Middle frontal gyrus (tissue), 1 donor: ENCODE measurements at regions not wholly inside any gene's neighbourhood (a gene's known extent, or its start where the extent isn't known, plus 50 kb on each side); places are given as distances from the start of the nearest gene placed in this dataset.

Source experiments
- DNase-seq: peaks from one replicate; pipeline ENCODE4 v3.0.0-alpha.2; 2015; ENCODE audit warnings: low spot score; ENCODE audit errors: extremely low spot score

DNA sequence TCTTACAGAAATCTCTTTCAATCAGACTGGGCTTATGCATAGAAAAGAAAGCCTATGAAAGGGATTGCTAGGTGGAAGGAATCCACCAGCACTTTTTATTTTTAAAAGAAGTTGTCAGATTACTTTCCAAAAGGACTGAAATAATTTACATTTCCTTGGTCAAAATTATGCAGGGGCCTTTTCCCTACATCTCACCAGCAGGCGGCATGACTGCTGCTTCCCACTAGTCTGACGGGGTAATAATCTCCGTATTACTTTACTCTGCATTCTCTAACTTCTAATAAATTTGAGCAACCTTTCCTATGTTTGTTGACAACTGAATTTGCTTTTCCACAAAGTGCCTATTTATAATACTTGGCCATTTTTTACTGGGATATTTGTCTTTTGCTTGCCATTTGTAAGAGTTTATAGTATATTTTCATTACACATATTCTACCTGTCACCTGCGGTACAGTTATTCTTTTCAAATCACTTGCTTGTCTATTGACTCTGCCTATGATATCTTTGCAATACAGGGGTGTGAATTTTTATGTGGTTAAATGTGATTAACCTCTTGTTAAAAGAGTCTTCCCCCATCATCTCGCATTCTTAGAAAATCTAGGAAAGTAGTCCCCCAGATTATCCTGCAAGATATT is 51.9 kb upstream of the USP47 start:
- DNase-seq = no peak

DNA sequence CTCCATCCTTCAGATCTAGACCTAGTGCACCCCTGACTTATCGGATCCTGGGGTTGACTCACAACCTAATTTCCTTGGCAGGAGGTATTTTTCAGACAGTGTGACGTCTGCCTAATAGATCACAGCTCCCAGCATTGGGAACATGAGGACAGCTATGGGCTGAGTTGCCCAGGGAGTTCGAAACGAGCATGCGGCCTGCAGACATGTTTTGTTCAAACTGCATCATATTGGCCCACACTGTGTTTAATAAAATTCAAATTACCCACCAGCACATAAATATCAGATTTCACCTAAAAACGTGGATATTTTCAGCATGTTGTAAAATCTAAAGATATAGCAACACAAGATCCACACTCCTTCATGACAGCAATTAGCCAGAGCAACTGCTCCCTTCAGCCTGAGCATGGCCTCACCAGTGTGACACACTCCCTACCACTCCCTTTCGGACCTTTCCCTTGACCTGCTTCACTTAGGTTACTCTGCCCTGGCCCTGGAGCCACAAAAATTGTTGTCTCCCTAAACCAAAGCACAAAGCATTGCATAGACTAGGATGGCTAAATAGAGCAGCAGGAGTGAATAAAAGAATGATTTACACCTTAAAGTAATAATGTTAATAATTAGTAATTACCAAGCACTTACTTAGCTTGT is 53.6 kb upstream of the USP47 start:
- DNase-seq = no peak

GRCh38 chr11:11787305-11788062 is 54.3 kb upstream of the USP47 start:
- peak; percentile 60 for DNase-seq

GRCh38 chr11:11786771-11787170 is 55.0 kb upstream of the USP47 start:
- no peak for DNase-seq

- DNase-seq = no peak
Measured at GRCh38 chr11:11786234-11786633, 55.5 kb upstream of the USP47 start.

DNA sequence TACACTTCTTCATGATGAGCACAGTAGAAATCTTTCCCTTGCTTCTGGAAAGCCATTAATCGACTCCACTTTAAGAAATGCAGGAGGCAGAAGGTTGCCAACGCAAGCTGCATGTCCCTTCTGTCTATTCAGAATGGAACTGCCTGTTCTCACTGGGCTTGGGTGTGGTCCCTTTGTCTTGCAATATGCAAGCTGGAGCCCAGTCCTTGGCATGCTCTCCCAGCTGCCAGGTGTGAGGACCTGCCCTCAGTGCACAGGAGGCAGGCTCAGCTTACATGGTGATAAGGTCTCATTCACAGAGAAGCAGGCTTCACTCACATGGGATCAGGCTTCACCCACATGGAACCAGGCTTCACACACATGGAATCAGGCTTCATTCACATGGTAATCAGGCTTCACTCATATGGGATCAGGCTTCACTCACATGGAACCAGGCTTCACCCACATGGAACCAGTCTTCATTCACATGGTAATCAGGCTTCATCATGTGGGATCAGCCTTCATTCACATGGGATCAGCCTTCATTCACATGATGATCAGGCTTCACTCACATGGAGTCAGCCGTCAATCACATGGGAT is 59.2 kb upstream of the USP47 start:
- no peak for DNase-seq

DNA sequence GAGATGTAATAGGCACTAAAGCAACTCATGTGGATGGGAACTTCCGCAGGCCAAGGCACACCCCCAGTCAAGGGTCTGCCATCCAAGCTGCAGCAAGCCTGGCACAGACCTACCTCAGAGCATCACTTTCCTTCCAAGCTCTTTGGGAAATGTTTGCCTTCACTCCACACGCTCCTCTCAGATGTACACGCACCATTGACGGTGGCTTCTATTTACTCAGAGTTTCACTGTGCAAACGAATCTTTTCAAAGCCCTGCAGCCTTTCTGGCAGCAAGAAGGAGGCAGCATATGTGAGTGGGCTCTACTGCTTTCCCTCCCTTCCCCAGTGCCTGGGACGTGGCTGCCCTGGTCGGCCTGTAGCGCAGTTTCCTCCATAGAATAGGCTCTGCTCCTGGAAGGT is 60.9 kb upstream of the USP47 start:
- no peak for DNase-seq

GRCh38 chr11:11779975-11780374 is 61.8 kb upstream of the USP47 start:
- no peak for DNase-seq

GRCh38 chr11:11777897-11778296 is 63.9 kb upstream of the USP47 start:
- DNase-seq = no peak

- no peak for DNase-seq
Measured at GRCh38 chr11:11776714-11777113, 65.1 kb upstream of the USP47 start.

DNA sequence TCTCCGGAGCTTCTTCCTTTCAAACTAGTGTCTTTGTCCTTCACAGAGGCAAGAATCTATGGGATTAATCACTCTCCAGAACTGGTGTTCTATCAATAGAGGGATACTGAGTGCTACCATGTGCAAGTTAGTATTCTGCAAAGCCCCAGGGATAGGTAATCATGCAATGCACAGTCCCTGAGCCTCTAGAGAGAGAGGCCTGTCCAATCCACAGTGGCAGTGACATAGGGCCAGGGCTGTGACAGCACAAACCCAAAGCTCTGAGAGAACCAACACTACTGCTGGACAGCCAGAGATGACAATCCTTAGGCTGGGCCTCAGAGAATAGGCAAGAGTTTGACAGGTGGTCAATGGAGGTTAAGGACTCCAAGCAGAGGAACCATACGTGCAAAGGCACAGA is 66.8 kb upstream of the USP47 start:
- DNase-seq = no peak

DNA sequence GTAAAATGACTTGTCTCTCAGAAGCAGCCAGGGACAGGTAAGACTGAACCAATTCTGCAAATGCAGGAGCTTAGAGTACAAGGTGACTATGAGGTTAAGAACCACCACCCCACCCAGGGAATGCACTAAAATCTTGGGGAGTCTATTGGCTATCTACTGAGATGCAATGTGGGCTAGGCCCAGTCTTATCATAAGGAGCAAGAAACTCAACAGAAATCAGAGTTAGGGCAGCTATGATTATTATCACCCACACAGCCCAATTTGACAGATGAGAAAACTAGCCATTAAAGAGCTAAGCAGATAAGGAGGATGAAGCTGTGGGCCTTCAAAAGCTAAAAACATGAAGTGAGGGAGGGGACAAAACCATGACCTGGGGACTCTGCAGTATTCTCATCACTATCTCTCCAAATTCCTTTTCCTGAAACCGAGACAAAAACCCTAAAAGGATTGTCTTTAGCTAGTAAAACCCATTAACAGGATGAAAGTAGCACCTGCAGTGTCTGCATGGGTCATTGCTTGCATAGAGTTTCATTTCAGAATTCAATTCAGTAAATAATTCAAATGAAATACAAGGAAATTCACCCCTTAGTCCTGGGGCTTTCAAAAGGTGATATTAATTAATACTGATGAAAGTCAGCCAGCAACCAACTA is 68.8 kb upstream of the USP47 start:
- DNase-seq = no peak

DNA sequence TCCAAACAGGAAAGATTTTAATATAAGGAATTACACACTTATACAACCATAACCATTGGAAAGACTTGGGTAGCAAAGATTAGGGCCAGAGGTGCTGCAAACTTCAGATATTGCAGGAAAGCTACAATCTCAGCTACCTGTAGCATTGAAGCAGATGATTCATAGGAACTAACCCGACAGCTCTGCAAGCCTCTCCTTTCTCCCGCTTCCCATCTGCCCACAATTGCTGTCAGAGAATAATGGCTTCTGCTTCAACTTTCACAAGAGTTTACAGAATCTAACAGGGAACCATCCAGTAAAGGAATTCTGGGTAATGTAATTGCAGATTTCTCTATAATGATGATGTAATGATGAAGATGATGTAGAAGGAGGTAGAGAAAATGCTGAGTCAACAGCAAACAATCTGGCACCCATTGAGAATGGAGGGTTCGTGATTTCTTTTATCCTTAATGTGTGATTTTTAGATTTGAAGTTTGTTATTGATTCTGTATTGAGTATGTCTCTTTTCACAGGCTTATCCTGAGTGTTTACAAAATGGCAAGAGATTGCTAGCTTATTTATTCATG is 70.8 kb upstream of the USP47 start:
- DNase-seq = no peak

DNA sequence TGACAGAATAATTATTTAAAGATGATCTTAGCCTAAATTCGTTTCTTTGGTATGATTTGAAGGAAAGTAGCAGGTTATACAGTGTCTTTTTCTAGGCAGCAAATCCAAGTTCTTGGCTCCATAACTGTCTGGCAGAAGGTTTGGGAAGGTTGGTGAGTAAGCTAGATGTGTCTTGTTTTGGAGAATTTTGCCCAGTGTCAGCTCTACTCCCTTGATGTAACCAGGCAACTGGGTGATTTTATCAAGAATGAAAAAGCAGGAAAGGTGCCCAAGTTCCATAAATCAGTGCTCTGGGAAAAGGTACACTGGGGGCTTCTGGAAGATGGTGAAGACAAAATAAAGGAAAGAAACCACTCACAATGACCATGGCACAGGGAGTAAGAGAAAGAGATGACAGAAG is 71.5 kb upstream of the USP47 start:
- peak; percentile 14 for DNase-seq

DNA sequence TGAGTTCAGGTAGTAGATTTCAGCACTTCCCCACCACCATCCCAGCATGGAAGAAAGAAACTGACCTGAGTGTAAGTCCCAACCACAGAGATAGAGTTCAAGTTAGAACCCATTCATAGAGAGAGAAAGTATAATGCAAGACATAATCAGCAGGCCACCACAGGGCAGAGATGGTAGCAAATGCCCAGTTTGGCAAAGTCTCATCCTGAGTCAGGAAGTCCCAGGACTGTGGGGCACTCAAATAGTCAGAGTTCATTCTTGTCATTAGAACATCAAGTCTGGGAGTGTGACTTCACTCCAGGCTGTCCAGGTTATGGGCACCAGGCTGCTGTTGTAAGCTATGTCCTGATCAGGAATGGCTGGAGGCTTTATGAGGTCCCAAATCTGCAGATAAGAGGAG is 72.0 kb upstream of the USP47 start:
- DNase-seq = no peak

GRCh38 chr11:11769362-11769761 is 72.4 kb upstream of the USP47 start:
- DNase-seq = no peak

DNA sequence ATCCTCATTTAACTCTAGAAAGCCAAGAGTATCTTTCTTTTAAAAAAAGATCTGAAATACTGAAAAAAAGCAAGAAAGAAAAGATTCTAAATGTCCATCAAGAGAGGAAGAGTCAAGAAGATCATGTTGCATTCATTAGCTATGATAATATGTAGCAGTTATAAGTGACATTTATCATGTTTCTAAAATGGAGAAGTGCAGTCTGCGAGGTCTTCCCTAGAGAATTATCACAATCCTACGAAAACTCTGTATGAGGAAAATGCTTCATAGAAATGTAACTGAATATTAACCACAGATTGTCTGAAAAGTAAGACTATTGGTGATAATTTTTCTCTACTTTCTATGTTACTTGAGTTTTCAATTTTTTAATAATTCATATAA is 77.4 kb upstream of the USP47 start:
- DNase-seq = no peak

GRCh38 chr11:11763796-11764422 is 77.9 kb upstream of the USP47 start:
- no peak for DNase-seq

DNA sequence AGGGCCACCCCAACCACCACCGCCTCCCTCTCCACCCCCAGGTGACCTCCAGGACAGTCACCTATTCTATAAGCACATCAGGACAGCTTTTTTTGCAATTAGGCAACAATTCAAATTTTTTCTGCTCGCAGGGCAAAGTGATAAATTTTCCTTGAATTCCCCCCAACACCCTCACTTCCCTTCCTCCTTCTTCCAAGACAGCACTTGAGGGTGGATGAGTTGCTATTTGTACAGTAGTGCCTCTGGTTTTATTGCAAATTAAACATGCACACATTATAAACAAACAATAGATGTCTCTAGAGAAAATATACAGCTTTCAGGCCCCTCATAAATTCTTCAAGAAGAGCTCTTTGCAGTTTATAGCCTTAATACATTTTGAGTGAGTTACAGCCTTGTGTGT is 80.9 kb upstream of the USP47 start:
- no peak for DNase-seq

GRCh38 chr11:11758603-11759196 is 83.1 kb upstream of the USP47 start:
- DNase-seq = no peak

DNA sequence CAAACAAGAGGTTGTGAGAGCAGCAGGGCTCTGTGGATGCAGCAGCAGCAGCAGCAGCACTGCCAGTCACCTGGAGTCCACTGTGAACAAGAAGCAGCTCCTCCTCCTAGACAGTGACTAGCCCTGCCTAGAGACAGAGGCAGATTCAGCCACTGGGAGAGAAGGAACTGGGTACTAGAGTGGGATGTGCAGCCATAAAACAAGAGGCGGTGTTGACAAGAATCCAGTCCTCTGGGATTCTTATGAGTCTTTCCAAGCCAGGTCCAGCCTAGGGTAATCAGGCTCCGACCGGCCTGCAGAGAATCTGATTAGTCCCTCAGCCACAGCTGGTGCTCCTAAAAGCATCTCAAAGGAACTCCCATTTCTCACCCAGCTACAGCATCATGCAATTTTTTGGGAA is 83.9 kb upstream of the USP47 start:
- DNase-seq = no peak
